Activated T-cell treated with anti-CD3 and anti-CD28 coated beads, Interleukin-2, amount 50 U/mL, for 24 hours (primary cell): ENCODE measurements at regions not wholly inside any gene's neighbourhood (a gene's known extent, or its start where the extent isn't known, plus 50 kb on each side); places are given as distances from the start of the nearest gene placed in this dataset.

Experiments
- DNase-seq: peaks from one replicate; pipeline ENCODE4 v3.0.0-alpha.2; 2020
- H3K27ac Mint-ChIP-seq: 2 replicates; pipeline ENCODE4 v1.8.0; 2020; ENCODE audit warnings: mild to moderate bottlenecking, mixed read lengths
- H3K27me3 Mint-ChIP-seq: 2 replicates; pipeline ENCODE4 v1.8.0; 2020; ENCODE audit warnings: mixed read lengths
- H3K36me3 Mint-ChIP-seq: 2 replicates; pipeline ENCODE4 v1.8.0; 2020; ENCODE audit warnings: low read depth, mixed read lengths
- H3K4me1 Mint-ChIP-seq: 2 replicates; pipeline ENCODE4 v1.8.0; 2020; ENCODE audit warnings: low read depth, mixed read lengths
- H3K4me3 Mint-ChIP-seq: 2 replicates; pipeline ENCODE4 v1.8.0; 2020; ENCODE audit warnings: mild to moderate bottlenecking, moderate library complexity, mixed read lengths
- H3K9me3 Mint-ChIP-seq: 2 replicates; pipeline ENCODE4 v1.8.0; 2020; ENCODE audit warnings: mixed read lengths

- Mint-ChIP-seq H3K4me3 (no peak overlapping the region), H3K9me3 (no peaks in the 10 kb centered on the region), H3K4me1 (no peaks in the 10 kb centered on the region), H3K36me3 (no peaks in the 10 kb centered on the region), H3K27me3 (peaks cover 15% of the 10 kb centered on the region), H3K27ac (no peak overlapping the region)
- no peak for DNase-seq
These were observed 319.0 kb downstream of the LRFN2 start for GRCh38 chr6:40268166-40268565.

GRCh38 chr6:40265615-40266014, 321.5 kb downstream of the LRFN2 start:
- Mint-ChIP-seq H3K4me3 (no peak overlapping the region), H3K9me3 (peaks cover 3% of the 10 kb centered on the region), H3K27ac (no peak overlapping the region), H3K4me1 (no peaks in the 10 kb centered on the region), H3K27me3 (peaks cover 10% of the 10 kb centered on the region), H3K36me3 (no peaks in the 10 kb centered on the region)
- DNase-seq, result no peak

- no peak overlapping the region for H3K27ac Mint-ChIP-seq
- H3K4me1 Mint-ChIP-seq, result no peaks in the 10 kb centered on the region
- no peak for DNase-seq
- peaks cover 5% of the 10 kb centered on the region for H3K27me3 Mint-ChIP-seq
- no peaks in the 10 kb centered on the region for H3K36me3 Mint-ChIP-seq
- no peak overlapping the region for H3K4me3 Mint-ChIP-seq
- H3K9me3 Mint-ChIP-seq, result peaks cover 3% of the 10 kb centered on the region
These were observed 323.2 kb downstream of the LRFN2 start for GRCh38 chr6:40263970-40264369.

DNA sequence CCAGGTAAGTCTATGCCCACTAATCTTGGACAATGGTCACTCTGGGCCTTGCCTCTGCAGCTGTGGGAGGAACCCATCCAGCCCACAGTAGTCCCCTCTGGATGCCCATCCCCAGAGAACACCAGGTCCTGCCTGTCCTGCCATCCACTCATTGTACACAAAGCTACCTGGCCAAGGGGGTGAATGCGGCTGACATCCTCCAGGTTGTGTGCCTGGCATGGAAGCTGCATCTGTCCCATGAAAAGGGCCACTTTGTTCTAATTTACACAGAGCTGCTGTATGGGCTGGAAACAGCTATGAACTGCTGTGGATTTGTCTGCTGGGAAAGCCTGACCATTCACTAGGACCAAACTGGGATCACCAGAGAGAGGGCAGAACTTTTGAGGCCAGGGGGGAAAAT, 324.8 kb downstream of the LRFN2 start:
- no peaks in the 10 kb centered on the region for H3K4me1 Mint-ChIP-seq
- H3K27me3 Mint-ChIP-seq, result peaks cover 11% of the 10 kb centered on the region
- no peak overlapping the region for H3K27ac Mint-ChIP-seq

GRCh38 chr6:40258531-40258930, 324.3 kb upstream of the MOCS1 start:
- no peak for DNase-seq
- H3K27me3 Mint-ChIP-seq, result peaks cover 22% of the 10 kb centered on the region
- no peaks in the 10 kb centered on the region for H3K4me1 Mint-ChIP-seq
- peaks cover 3% of the 10 kb centered on the region for H3K9me3 Mint-ChIP-seq
- H3K4me3 Mint-ChIP-seq, result no peak overlapping the region
- no peak overlapping the region for H3K27ac Mint-ChIP-seq
- no peaks in the 10 kb centered on the region for H3K36me3 Mint-ChIP-seq

More for the DNA sequence above, 324.8 kb downstream of the LRFN2 start:
- no peak for DNase-seq
- peaks cover 3% of the 10 kb centered on the region for H3K9me3 Mint-ChIP-seq
- no peak overlapping the region for H3K4me3 Mint-ChIP-seq
- no peaks in the 10 kb centered on the region for H3K36me3 Mint-ChIP-seq

GRCh38 chr6:40256831-40257230, 322.6 kb upstream of the MOCS1 start:
- Mint-ChIP-seq H3K27me3 (peaks cover 22% of the 10 kb centered on the region), H3K4me1 (no peaks in the 10 kb centered on the region), H3K9me3 (peaks cover 3% of the 10 kb centered on the region), H3K36me3 (no peaks in the 10 kb centered on the region), H3K27ac (no peak overlapping the region), H3K4me3 (no peak overlapping the region)
- no peak for DNase-seq

GRCh38 chr6:40256224-40256623, 322.0 kb upstream of the MOCS1 start:
- DNase-seq, result no peak
- peaks cover 26% of the 10 kb centered on the region for H3K27me3 Mint-ChIP-seq
- peaks cover 3% of the 10 kb centered on the region for H3K9me3 Mint-ChIP-seq
- H3K4me3 Mint-ChIP-seq, result no peak overlapping the region
- H3K27ac Mint-ChIP-seq, result no peak overlapping the region
- no peaks in the 10 kb centered on the region for H3K36me3 Mint-ChIP-seq
- H3K4me1 Mint-ChIP-seq, result no peaks in the 10 kb centered on the region

DNA sequence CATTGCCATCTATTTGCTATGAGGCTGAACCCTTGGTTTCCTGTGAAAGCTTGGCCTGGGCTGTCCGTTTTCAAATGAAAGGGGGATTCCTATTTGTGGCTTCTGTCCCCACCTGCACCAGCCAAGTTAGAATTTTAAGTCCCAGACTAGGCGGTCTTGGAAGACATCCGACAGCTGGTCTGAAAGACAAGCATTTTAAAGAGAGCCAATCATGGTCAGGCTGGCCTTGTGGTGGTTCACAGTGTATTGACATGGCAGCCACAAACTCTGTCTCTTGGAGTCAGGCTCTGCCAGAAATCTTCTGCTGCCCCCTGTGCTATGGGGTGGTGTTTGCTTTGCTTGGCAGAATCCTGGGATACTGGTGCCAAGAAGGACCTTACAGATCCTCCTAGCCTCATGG, 319.2 kb upstream of the MOCS1 start:
- no peak for DNase-seq
- H3K4me1 Mint-ChIP-seq, result no peaks in the 10 kb centered on the region
- H3K27me3 Mint-ChIP-seq, result peaks cover 19% of the 10 kb centered on the region
- no peaks in the 10 kb centered on the region for H3K36me3 Mint-ChIP-seq
- H3K4me3 Mint-ChIP-seq, result no peak overlapping the region
- no peak overlapping the region for H3K27ac Mint-ChIP-seq
- H3K9me3 Mint-ChIP-seq, result no peaks in the 10 kb centered on the region

DNA sequence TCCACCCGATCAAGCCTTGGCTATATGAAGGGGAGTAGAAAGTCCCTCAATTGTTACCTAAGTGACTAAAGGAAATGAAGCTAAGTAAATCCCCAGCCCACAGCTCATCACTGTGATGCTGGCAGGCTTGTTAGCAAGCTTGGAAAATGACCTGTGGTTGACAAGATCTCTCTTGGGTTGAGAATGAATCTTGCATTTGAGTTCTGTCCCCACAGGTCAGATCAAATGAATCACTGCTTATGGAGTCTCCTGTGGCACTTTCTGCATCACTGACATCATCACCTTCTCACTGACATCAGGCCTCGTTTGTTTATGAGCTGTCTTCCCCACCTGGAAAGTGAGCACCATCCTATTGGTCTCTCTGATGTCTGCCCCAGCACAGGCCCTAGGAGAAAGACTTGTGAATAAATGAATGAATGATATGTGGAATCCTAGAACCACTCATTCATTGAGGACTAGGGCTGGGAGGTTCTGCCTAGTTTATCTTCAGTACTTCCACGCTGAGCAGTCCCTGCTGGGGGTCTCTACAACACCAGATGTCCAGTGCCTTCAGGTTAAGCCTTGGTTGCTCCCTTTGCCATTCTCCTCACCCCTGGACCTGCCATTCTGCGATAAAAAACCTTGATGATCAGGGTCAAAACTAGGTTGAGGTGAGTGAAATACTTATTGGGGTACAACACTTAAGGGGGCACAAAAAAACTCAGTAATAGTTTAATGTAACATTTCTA, 318.4 kb upstream of the MOCS1 start:
- Mint-ChIP-seq H3K4me3 (no peak overlapping the region), H3K27me3 (peaks cover 16% of the 10 kb centered on the region), H3K27ac (no peak overlapping the region), H3K4me1 (no peaks in the 10 kb centered on the region), H3K9me3 (no peaks in the 10 kb centered on the region), H3K36me3 (no peaks in the 10 kb centered on the region)
- DNase-seq, result no peak

DNA sequence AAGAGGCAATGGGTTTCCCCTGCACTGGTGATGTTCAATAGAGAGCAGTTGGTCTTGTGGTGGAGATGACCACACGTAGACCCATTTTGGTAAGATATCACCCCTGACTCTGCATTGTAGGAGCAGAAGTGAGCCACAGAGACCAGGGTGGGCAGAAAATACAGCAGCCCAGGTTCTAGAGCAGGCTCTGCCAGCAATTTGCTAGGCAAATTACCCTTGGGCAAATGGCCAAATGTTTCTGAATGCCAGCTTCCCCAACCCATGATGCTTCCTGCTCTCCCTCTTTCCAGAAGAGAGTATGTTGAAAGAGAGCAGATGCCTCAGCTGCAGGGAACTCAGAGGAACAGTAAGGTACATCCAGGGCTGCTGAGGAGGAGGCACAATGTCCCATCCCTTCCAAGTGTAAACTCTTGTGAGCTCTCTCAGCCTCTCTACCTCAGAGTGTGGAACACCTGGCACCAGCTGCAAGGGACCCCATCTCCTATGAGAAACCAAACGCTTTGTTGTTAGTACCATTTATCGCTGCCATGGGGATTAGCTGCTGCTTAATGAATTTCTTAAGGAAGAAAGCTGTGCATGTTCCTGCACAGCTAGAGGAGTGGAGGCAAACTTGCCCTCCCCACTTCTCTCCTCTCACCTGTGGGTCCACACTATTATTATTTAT, 317.5 kb upstream of the MOCS1 start:
- H3K4me3 Mint-ChIP-seq, result no peak overlapping the region
- H3K9me3 Mint-ChIP-seq, result no peaks in the 10 kb centered on the region
- H3K27me3 Mint-ChIP-seq, result peaks cover 16% of the 10 kb centered on the region
- H3K4me1 Mint-ChIP-seq, result no peaks in the 10 kb centered on the region
- H3K36me3 Mint-ChIP-seq, result no peaks in the 10 kb centered on the region
- no peak for DNase-seq
- no peak overlapping the region for H3K27ac Mint-ChIP-seq

DNA sequence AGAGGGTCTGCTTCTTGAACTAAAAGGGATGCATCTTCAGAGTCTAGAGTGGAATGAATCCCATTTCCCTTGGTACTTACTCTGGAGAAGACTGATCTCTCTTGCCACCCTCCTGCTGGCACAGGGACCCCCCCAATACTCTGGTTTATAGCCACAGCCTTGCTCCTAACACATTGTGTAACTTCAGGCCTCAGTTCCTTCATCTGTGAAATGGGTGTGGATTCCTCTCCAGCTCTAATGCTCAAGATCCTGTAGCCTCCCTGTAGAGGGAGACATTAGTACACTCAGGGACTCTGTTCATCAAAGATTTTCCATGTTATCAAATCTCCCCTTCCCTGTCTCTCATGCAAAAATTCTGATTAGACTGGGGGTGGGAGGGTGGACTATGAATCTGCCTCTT, 315.7 kb upstream of the MOCS1 start:
- no peaks in the 10 kb centered on the region for H3K36me3 Mint-ChIP-seq

GRCh38 chr6:40247516-40248115, 313.4 kb upstream of the MOCS1 start:
- H3K36me3 Mint-ChIP-seq, result no peaks in the 10 kb centered on the region
- H3K4me1 Mint-ChIP-seq, result no peaks in the 10 kb centered on the region
- no peak for DNase-seq
- no peak overlapping the region for H3K27ac Mint-ChIP-seq
- H3K4me3 Mint-ChIP-seq, result no peak overlapping the region
- H3K27me3 Mint-ChIP-seq, result peaks cover 10% of the 10 kb centered on the region
- H3K9me3 Mint-ChIP-seq, result no peaks in the 10 kb centered on the region

More for the DNA sequence above, 315.7 kb upstream of the MOCS1 start:
- no peak overlapping the region for H3K4me3 Mint-ChIP-seq
- DNase-seq, result no peak
- no peak overlapping the region for H3K27ac Mint-ChIP-seq
- no peaks in the 10 kb centered on the region for H3K9me3 Mint-ChIP-seq
- H3K4me1 Mint-ChIP-seq, result no peaks in the 10 kb centered on the region
- H3K27me3 Mint-ChIP-seq, result peaks cover 10% of the 10 kb centered on the region

DNA sequence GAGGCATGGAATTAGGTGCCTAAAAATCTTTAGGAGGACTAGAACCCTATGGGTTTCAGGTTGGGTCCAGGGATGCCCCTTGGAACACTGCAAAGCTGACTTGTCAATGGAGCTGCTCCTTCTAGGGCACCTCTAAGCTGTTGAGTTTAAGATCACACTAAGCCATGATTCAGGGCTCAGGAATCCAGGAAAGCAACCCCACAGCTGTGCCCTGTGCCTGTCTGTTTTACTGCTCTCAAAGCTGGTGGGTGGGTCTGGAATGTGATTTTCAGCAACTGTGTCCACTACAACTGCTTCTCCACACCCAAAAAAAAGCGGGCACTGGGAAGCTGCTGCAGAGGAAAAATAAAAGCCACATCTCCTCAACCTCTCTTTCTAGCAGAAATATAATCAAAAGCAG, 310.4 kb upstream of the MOCS1 start:
- peaks cover 9% of the 10 kb centered on the region for H3K27me3 Mint-ChIP-seq
- no peaks in the 10 kb centered on the region for H3K4me1 Mint-ChIP-seq
- no peak for DNase-seq
- peaks cover 4% of the 10 kb centered on the region for H3K9me3 Mint-ChIP-seq
- H3K27ac Mint-ChIP-seq, result no peak overlapping the region
- H3K36me3 Mint-ChIP-seq, result no peaks in the 10 kb centered on the region
- no peak overlapping the region for H3K4me3 Mint-ChIP-seq

DNA sequence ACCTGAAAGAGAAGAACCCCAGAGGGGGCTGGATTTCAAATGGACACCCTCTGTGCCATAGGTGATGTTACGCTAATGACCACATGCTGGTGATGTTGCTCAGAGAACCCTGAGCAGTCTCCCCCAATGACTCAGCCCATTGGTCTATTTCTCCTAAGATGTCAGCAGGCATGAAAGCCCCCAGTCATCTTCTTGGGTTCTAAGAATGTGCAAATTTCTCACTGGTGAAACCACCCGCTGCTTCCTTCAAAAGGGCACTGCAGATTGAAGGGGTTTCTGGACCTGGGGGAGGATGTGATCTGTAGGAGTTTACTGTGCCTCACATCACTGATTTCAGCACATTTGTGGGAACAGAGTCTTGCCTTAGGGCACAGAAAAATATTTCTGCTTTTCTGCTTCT, 298.4 kb upstream of the MOCS1 start:
- no peaks in the 10 kb centered on the region for H3K4me1 Mint-ChIP-seq
- DNase-seq, result no peak
- peaks cover 34% of the 10 kb centered on the region for H3K27me3 Mint-ChIP-seq
- H3K4me3 Mint-ChIP-seq, result no peak overlapping the region
- peaks cover 12% of the 10 kb centered on the region for H3K9me3 Mint-ChIP-seq
- no peaks in the 10 kb centered on the region for H3K36me3 Mint-ChIP-seq
- no peak overlapping the region for H3K27ac Mint-ChIP-seq

DNA sequence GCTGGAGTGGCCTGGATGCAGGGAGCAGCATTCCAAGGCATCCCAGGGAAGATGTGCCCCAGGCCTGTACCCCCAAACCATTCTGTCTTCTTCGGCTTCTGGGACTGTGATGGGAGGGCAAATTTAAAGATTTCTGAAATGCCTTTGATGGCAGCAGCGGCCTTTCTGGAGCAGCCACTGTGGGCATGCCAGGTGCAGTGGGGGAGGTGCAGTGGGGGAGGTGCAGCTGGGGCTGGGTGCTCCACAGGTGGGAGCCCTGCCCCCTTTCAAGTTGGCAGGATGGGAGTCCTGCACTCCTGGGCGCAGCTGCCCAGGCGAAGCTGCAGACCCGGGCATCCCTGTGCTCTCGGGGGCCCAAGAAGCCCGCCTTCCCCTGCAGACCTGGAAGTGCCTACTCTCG, 293.5 kb upstream of the MOCS1 start:
- no peak for DNase-seq
- peaks cover 29% of the 10 kb centered on the region for H3K27me3 Mint-ChIP-seq
- no peak overlapping the region for H3K27ac Mint-ChIP-seq
- no peaks in the 10 kb centered on the region for H3K9me3 Mint-ChIP-seq
- no peaks in the 10 kb centered on the region for H3K36me3 Mint-ChIP-seq
- H3K4me1 Mint-ChIP-seq, result no peaks in the 10 kb centered on the region
- H3K4me3 Mint-ChIP-seq, result no peak overlapping the region
